RWPE2 (cell line): ENCODE measurements at regions not wholly inside any gene's neighbourhood (a gene's known extent, or its start where the extent isn't known, plus 50 kb on each side); places are given as distances from the start of the nearest gene placed in this dataset.

ENCODE experiments used
- ATAC-seq: fragments of 200-7000 bp; cut with Tn5 transposase; 3 replicates; pipeline ENCODE4 v1.9.1; 2021; ENCODE audit warnings: low read depth
- DNase-seq: peaks from one replicate; pipeline ENCODE4 v3.0.0-alpha.2; 2020; ENCODE audit warnings: low spot score
- H3K27ac ChIP-seq: fragments of 450-650 bp; 2 replicates; pipeline ENCODE4 v1.5.1; 2017; ENCODE audit warnings: mild to moderate bottlenecking; ENCODE audit not compliant: poor library complexity, severe bottlenecking
- H3K27me3 ChIP-seq: fragments of 250-450 bp; sonication (Bioruptor Pico); 2 replicates; pipeline ENCODE4 v1.5.1; 2021; ENCODE audit warnings: mild to moderate bottlenecking, moderate library complexity; ENCODE audit not compliant: insufficient read depth, poor library complexity, severe bottlenecking
- H3K36me3 ChIP-seq: fragments of 250-450 bp; sonication (Bioruptor Pico); 2 replicates; pipeline ENCODE4 v1.5.1; 2020; ENCODE audit warnings: low read depth, mild to moderate bottlenecking, moderate library complexity
- H3K4me1 ChIP-seq: fragments of 250-450 bp; sonication (Bioruptor Pico); 2 replicates; pipeline ENCODE4 v1.5.1; 2021; ENCODE audit warnings: mild to moderate bottlenecking, moderate library complexity; ENCODE audit not compliant: insufficient read depth, poor library complexity, severe bottlenecking
- H3K4me3 ChIP-seq: fragments of 250-450 bp; sonication (Bioruptor Pico); 2 replicates; pipeline ENCODE4 v1.5.1; 2021; ENCODE audit warnings: mild to moderate bottlenecking, moderate library complexity; ENCODE audit not compliant: severe bottlenecking
- H3K9me3 ChIP-seq: fragments of 250-450 bp; sonication (Bioruptor Pico); 2 replicates; pipeline ENCODE4 v1.5.1; 2021; ENCODE audit warnings: mild to moderate bottlenecking, moderate library complexity; ENCODE audit not compliant: severe bottlenecking
- TF ChIP-seq, protein P1 (sequence below): fragments of 450-650 bp; IDR thresholded peaks from one replicate; pipeline ENCODE4 v1.5.1; 2017; ENCODE audit warnings: mild to moderate bottlenecking, moderate library complexity; ENCODE audit not compliant: poor library complexity, severe bottlenecking

DNA sequence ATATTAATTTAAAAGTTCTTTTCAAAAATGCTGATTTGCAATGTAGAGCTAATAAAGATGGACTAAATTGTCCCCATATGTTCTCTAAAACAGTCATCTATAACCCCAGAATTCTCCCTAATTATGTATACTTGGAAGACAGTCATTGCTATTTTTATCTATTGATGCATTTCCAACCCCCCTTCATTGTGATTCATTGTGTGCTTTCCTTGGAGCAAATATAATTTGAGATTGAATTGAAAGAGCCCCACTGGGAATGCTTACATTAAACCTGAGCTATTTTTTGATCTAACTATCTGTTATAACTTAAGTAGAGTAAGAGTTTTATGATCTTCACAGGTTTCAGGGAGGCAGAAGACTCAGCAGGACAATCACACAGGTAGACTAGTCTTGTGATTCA, 73.7 kb upstream of the PTCHD4 start:
- H3K4me3 ChIP-seq: no peak overlapping the region
- TF ChIP-seq, protein P1, sequence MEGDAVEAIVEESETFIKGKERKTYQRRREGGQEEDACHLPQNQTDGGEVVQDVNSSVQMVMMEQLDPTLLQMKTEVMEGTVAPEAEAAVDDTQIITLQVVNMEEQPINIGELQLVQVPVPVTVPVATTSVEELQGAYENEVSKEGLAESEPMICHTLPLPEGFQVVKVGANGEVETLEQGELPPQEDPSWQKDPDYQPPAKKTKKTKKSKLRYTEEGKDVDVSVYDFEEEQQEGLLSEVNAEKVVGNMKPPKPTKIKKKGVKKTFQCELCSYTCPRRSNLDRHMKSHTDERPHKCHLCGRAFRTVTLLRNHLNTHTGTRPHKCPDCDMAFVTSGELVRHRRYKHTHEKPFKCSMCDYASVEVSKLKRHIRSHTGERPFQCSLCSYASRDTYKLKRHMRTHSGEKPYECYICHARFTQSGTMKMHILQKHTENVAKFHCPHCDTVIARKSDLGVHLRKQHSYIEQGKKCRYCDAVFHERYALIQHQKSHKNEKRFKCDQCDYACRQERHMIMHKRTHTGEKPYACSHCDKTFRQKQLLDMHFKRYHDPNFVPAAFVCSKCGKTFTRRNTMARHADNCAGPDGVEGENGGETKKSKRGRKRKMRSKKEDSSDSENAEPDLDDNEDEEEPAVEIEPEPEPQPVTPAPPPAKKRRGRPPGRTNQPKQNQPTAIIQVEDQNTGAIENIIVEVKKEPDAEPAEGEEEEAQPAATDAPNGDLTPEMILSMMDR: no peak

DNA sequence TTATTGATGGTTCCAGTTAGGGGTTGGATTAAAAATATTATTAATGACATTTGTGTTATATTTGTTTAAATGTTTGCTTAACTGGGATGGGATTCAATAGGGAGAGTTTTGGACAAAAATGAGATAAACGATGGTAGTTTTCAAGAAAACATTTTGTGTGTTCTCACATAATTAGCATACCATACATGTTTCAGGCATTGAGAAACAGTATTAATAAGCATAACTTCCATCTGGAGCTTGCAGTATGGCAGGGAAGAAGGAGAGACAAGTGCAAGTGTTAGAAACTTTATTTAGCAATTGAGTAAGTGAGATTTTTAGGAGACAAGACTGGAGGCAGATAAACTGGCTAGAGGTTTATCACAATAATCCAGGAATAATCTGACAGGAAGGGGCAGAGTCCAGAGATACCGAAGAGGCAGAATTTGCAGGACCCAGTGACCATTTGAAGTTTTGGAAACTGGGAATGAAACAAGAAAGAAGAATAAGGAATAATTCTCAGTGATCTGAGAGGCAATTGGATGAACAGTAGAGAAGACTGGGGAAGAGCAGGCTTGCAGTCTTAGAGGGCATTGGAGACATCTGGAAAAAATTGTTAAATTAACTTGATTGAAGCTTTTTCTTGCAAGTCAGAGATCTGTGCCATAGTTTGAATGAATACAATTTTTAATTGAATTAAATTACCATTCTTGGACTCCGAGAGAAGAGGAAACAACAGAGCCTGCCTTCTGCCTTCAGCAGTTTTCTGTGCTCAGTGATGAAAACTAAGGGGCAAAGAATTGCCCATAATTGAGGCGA, 73.0 kb upstream of the PTCHD4 start:
- Histone ChIP-seq H3K27me3 (no peaks in the 10 kb centered on the region), H3K36me3 (no peaks in the 10 kb centered on the region), H3K27ac (no peak overlapping the region), H3K4me1 (no peaks in the 10 kb centered on the region), H3K4me3 (no peak overlapping the region), H3K9me3 (no peaks in the 10 kb centered on the region)
- no peak for ATAC-seq
- DNase-seq: no peak
- TF ChIP-seq, protein P1: no peak

More for the DNA sequence above, 73.7 kb upstream of the PTCHD4 start:
- ATAC-seq: no peak
- DNase-seq: no peak
- Histone ChIP-seq H3K27me3 (no peaks in the 10 kb centered on the region), H3K4me1 (no peaks in the 10 kb centered on the region), H3K36me3 (no peaks in the 10 kb centered on the region), H3K9me3 (no peaks in the 10 kb centered on the region), H3K27ac (no peak overlapping the region)

DNA sequence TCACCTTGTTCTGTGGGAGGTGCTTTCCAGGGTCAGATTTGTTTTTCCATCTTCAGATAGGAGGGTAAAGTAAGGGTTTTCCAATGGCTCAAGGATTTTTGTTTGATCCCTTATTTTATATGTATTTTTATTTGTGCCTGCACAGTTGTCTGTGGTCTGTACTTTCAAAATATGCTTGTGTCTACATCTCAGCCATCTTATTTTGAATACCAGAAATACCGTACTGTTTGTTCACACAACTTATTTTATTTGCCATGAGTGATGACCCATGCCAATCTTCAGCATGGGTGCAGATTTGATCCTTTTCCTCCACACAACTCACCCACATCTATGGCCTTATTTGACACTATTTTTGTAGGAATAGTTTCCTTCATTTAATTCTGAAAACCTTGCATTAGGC, 72.2 kb upstream of the PTCHD4 start:
- Histone ChIP-seq H3K4me1 (no peaks in the 10 kb centered on the region), H3K27ac (no peak overlapping the region), H3K9me3 (no peaks in the 10 kb centered on the region), H3K36me3 (no peaks in the 10 kb centered on the region), H3K27me3 (no peaks in the 10 kb centered on the region), H3K4me3 (no peak overlapping the region)
- DNase-seq (no peak), ATAC-seq (no peak)
- TF ChIP-seq, protein P1: no peak

DNA sequence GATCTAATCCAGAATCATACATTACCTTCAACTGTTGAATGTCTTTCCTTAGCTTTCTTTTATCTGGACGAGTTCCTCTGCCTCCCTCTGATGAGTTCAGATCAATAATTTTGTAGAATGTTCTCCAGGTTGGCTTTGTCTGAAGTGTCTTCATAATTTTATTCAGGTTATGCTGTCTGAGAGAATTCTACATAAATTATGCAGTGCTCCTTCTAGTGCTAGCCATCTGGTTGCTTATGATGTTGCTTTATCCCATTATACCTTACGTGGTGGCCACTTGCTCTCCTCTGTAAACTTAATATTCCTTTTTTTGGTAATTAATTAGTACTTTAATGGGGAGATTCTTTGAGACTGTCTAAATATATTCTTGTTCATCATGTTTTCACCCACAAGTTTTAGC, 67.7 kb upstream of the PTCHD4 start:
- no peak for ATAC-seq

More for the DNA sequence above, 67.7 kb upstream of the PTCHD4 start:
- no peaks in the 10 kb centered on the region for H3K9me3 ChIP-seq
- no peak overlapping the region for H3K4me3 ChIP-seq
- TF ChIP-seq, protein P1: no peak
- no peaks in the 10 kb centered on the region for H3K4me1 ChIP-seq
- no peaks in the 10 kb centered on the region for H3K36me3 ChIP-seq
- DNase-seq: no peak
- no peak overlapping the region for H3K27ac ChIP-seq
- H3K27me3 ChIP-seq: no peaks in the 10 kb centered on the region
